Osteoblast (primary cell): ENCODE measurements at regions not wholly inside any gene's neighbourhood (a gene's known extent, or its start where the extent isn't known, plus 50 kb on each side); places are given as distances from the start of the nearest gene placed in this dataset.

Source experiments
- DNase-seq: peaks from one replicate; pipeline ENCODE4 v3.0.0; 2011; ENCODE audit warnings: low spot score, mixed read lengths; ENCODE audit not compliant: insufficient read length; ENCODE audit errors: missing footprints
- H2AFZ ChIP-seq: 2 replicates; pipeline ENCODE4 v1.6.0; 2011; ENCODE audit warnings: mild to moderate bottlenecking, low read length
- H3K27ac ChIP-seq: 2 replicates; pipeline ENCODE4 v1.5.1; 2011; ENCODE audit warnings: mild to moderate bottlenecking, low read depth, low read length, moderate library complexity
- H3K27me3 ChIP-seq: 2 replicates; pipeline ENCODE4 v1.6.0; 2012; ENCODE audit warnings: mild to moderate bottlenecking, control low read depth, inconsistent platforms, low read length, moderate library complexity; ENCODE audit not compliant: insufficient read depth
- H3K36me3 ChIP-seq: 2 replicates; pipeline ENCODE4 v1.5.1; 2011; ENCODE audit warnings: mild to moderate bottlenecking, low read length, control low read depth, moderate library complexity; ENCODE audit not compliant: insufficient read depth
- H3K4me1 ChIP-seq: 2 replicates; pipeline ENCODE4 v1.5.1; 2011; ENCODE audit warnings: mild to moderate bottlenecking, low read length, control low read depth, moderate library complexity; ENCODE audit not compliant: insufficient read depth
- H3K4me2 ChIP-seq: 2 replicates; pipeline ENCODE4 v1.6.0; 2011; ENCODE audit warnings: mild to moderate bottlenecking, low read length; ENCODE audit not compliant: insufficient read depth
- H3K4me3 ChIP-seq: fragments of 200-600 bp; sonication (generic); 3 replicates; pipeline ENCODE4 v1.5.1; 2012; ENCODE audit warnings: mild to moderate bottlenecking, low read length, inconsistent platforms; ENCODE audit not compliant: insufficient read depth
- H3K79me2 ChIP-seq: 2 replicates; pipeline ENCODE4 v1.6.0; 2012; ENCODE audit warnings: mild to moderate bottlenecking, low read length, control low read depth, inconsistent platforms; ENCODE audit not compliant: insufficient read depth
- H3K9me3 ChIP-seq: 2 replicates; pipeline ENCODE4 v1.5.1; 2011; ENCODE audit warnings: low read depth, low read length, control low read depth
- H4K20me1 ChIP-seq: 2 replicates; pipeline ENCODE4 v1.6.0; 2012; ENCODE audit warnings: mild to moderate bottlenecking, low read length, control low read depth; ENCODE audit not compliant: insufficient read depth
- CTCF ChIP-seq: IDR thresholded peaks from 2 replicates; pipeline ENCODE4 v1.5.1; 2011; ENCODE audit warnings: mild to moderate bottlenecking, low read depth, low read length, moderate library complexity; ENCODE audit errors: extremely low read depth

GRCh38 chr4:45578874-45579273 is 545.0 kb downstream of the GABRG1 start:
- Histone ChIP-seq H3K4me1 (no peaks in the 10 kb centered on the region), H3K79me2 (no peaks in the 10 kb centered on the region), H3K36me3 (no peaks in the 10 kb centered on the region), H3K9me3 (no peaks in the 10 kb centered on the region), H4K20me1 (no peaks in the 10 kb centered on the region), H3K4me2 (no peak overlapping the region), H3K4me3 (no peak overlapping the region), H3K27ac (no peak overlapping the region), H2AFZ (no peak overlapping the region), H3K27me3 (no peaks in the 10 kb centered on the region)
- TF ChIP-seq CTCF = no peak
- DNase-seq = no peak

GRCh38 chr4:45576275-45576674 is 547.6 kb downstream of the GABRG1 start:
- H3K27me3 ChIP-seq = no peaks in the 10 kb centered on the region
- TF ChIP-seq CTCF = no peak
- no peaks in the 10 kb centered on the region for H3K4me1 ChIP-seq
- no peak overlapping the region for H3K27ac ChIP-seq
- no peaks in the 10 kb centered on the region for H3K79me2 ChIP-seq
- H3K9me3 ChIP-seq = no peaks in the 10 kb centered on the region
- no peak overlapping the region for H2AFZ ChIP-seq
- no peak overlapping the region for H3K4me3 ChIP-seq
- no peaks in the 10 kb centered on the region for H4K20me1 ChIP-seq
- no peak overlapping the region for H3K4me2 ChIP-seq
- no peaks in the 10 kb centered on the region for H3K36me3 ChIP-seq
- DNase-seq = no peak

- Histone ChIP-seq H3K9me3 (no peaks in the 10 kb centered on the region), H3K36me3 (no peaks in the 10 kb centered on the region), H3K4me1 (no peaks in the 10 kb centered on the region), H3K79me2 (no peaks in the 10 kb centered on the region), H3K4me2 (no peak overlapping the region), H4K20me1 (no peaks in the 10 kb centered on the region), H3K27ac (no peak overlapping the region), H3K27me3 (no peaks in the 10 kb centered on the region), H3K4me3 (no peak overlapping the region), H2AFZ (no peak overlapping the region)
- TF ChIP-seq CTCF = no peak
- no peak for DNase-seq
Observed at GRCh38 chr4:45569619-45570018, 554.2 kb downstream of the GABRG1 start.

- Histone ChIP-seq H3K27me3 (no peaks in the 10 kb centered on the region), H3K79me2 (no peaks in the 10 kb centered on the region), H3K4me2 (no peak overlapping the region), H3K36me3 (no peaks in the 10 kb centered on the region), H3K4me1 (no peaks in the 10 kb centered on the region), H3K27ac (no peak overlapping the region), H4K20me1 (no peaks in the 10 kb centered on the region), H3K9me3 (no peaks in the 10 kb centered on the region), H3K4me3 (no peak overlapping the region), H2AFZ (no peak overlapping the region)
- no peak for DNase-seq
- no peak for TF ChIP-seq CTCF
Observed at GRCh38 chr4:45568694-45569093, 555.2 kb downstream of the GABRG1 start.
